ENCODE measurements at regions not wholly inside any gene's neighbourhood (a gene's known extent, or its start where the extent isn't known, plus 50 kb on each side); places are given as distances from the start of the nearest gene placed in this dataset.

DNA sequence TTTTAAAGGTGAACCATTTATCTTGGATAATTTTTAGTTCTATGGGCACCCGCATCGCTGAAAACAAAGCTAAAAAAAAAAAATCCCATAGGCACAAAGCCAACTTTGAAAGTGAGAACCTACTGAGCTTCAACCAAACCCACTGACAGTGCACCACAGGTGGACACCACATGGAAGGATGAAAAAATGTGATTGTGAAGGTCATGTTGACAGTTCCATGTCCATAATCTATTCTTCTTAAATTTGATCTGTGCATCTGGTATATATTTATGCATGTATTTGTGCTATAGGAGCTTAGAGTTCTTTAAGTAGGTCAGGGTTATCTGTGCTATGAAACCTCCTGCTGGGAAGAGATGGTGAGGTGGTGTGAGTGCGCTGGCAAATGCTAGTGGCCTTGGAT lies 374.3 kb downstream of the SPRY1 start:
- DNase-seq: no peak

DNA sequence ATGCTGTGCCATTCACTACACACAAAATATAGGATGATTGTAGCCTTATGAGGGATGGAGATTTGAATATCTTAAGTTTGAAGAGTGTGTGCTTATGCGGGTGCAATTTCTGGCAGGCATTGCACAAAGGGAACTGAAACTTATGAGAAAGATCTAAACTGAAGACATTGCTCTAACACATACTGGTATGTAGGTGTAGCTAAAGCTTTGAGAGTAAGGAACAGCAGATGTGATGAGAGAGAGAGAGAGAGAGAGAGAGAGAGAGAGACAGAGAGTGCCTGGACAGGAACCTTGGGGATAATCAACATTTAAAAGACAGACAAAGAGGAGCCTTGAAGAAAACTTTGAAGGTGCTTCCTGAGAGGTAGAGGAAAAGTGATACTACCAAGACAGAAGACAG lies 379.7 kb downstream of the SPRY1 start:
- no peak for DNase-seq

DNA sequence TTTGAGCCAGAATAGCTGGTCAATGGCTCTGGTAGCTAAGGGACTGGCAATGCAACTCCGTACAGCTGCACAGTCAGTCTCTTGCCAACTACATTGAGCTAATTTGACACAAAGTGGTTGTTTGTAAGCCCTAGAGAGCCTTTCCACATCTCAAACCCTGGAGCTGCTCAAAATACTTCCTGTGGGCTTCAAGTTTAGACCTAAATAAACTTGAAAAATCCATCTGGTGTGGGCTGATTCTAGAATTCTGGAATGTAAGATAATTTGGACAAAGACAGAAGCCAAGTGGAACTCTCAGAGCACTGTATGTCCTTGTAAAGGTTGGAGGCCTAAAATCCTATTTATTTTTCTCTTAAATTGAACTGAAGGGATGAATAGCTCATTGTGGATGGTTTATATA lies 380.8 kb downstream of the SPRY1 start:
- no peak for DNase-seq

DNA sequence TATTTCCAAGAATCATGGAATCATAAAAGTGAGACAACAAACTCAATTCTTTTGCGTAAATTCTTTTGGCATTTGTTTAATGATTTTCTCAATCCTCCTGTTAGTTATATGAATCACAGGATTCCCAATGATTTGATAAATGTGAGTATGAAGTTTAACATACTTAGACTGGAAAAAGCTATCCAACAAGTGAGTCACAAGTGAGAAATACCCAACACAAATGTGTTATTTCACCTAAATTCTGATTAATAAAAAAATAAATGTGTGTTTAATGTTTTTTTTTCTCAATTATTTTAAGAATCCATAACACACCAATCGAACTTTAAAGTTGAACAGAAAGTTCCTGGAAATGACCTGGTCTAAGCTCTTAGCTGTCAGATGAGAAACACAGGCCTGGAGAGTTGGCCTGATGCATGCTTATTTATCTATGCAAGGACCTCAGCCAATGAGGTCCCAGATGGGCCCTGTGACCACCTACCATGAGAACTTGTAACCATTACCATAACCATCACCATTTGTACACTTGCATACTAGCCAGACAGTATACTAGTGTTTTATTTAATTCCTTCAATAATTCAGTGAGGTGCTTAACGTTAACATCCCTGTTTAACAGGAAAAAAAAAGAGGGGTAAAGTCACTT lies 386.7 kb downstream of the SPRY1 start:
- no peak for DNase-seq

DNA sequence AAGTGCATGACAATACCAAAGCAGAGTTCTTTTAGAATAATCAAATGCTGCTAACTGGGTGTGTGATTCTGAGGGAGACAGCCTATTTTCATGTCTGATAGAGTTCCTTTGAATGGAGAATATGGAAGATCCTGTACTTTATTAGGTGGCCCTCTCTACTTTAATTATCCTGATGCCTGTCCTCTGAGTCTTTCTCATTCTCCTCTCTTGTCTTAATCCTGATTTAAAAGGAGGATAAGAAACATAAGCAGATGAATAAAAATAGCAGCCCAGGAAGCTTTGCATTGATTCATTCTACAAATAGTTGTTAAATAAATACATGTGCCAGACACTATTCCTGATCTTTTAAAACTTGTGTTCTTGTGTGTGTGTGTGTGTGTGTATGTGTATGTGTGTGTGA lies 387.3 kb downstream of the SPRY1 start:
- DNase-seq: no peak

DNA sequence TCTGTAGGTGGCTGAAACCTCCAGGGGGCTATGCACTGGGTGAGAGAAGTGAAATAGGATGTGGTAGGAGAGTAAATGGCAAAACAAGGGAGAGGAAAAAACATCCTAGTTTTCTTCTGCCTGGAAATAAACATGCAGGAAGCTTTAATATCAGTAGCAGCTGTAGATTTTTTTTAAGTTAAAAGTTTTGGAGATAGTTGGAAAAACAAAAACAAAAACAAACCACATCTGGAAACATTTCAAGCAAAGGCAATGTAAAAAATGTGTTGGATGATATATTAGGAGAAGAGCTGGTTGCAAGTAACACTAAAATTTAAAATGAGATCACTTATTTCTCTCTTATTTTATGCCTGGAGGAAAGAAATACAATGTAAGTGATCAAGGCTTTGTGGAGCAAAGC lies 388.0 kb downstream of the SPRY1 start:
- no peak for DNase-seq

DNA sequence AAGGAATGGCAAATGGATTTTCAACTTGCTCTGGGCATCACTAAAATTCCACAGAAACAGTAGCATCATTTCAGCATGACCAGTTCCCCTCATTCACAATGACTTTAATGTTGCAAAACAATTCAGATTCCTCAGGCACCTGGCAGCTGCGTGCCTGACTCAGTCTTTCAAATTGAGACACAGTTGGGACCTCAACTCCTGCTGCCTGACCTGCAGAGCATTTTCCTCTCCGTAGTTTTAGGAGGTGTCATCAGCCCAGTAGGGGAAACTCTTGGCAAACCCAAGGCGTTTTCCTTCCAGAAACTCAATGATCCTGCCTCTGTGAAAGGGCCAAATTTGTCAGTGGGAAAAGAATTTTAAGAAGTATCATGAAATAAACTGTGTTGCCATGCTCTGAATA lies 388.9 kb downstream of the SPRY1 start:
- no peak for DNase-seq

DNA sequence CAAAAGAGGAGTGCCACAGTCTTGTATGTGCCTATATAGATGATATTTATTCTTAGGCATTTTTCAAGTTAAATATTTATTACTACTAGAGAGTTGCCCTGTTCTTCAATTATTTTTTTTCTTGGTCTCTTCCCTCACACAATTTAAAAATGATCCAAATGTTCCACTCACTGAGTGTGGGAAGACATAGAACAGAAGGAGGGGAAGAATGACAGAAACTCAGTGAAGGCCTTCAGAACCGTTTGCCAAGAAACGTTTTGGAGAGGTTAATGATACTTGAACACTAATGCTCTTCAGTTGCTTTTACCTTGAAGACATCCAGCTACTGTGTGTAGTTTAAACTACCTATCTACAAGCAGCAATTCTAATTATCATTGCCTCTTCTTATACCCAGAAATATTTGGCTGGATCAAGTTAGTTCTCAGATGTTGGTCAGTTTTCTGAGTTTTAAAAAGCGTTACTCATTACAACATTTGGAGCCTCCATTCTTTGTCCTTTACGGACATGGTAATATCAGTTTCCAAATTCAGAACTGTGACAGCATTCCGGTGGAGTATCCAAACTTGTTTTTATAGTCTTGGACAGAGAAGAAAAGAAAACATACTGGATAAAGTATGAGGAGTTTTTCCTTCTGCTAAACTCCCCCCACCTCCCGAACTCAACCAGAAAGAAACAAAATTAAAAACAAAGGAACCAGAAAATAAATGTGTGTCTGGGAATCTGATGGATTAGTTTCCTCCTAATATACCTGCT lies 389.7 kb downstream of the SPRY1 start:
- no peak for DNase-seq

DNA sequence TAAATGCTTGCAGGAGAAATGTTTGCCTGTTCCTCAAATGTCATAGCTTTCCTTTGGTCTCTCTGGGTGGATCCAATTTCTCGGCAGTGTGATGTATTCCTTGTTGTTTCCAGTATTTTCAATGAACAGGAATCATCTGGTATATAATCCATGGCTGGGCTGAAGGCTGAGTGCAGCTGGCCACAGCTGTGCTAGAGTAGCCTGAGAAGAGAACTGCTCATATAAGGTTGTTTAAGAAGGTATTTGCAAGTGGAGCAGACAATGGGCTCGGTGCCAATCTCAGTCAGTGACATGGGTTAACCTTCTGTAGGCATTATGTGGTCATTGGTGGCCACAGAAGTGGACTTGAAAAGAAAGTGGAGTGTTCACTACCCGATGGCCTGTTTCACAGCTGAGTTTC lies 390.3 kb downstream of the SPRY1 start:
- DNase-seq: no peak

DNA sequence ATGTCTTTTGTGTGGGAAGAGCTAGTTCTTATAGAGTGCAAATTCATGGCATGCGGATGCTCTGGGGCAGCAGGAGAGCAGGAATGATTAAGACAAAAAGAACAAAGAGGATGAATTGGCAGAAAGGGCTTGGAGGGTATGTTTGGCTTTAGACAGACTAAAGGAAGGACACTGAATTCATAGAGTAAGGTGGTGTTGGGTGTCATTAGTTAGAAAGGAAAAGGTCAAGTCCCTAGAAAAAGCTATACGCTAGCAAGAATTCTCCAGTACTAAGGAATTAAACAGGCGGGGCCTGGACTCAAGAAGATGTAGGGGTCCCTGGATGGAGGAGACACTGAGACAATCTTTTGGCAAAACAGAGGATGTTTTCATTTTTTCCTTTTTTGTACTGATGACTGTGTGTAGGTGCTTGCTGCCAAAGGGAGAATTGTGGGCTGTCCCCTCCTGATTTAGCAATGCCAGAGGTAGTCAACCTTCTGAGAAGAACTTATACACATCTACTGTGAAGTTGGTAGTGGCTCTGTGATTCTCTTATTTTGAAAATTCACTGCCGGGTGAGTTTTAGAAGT lies 391.0 kb downstream of the SPRY1 start:
- DNase-seq: no peak

DNA sequence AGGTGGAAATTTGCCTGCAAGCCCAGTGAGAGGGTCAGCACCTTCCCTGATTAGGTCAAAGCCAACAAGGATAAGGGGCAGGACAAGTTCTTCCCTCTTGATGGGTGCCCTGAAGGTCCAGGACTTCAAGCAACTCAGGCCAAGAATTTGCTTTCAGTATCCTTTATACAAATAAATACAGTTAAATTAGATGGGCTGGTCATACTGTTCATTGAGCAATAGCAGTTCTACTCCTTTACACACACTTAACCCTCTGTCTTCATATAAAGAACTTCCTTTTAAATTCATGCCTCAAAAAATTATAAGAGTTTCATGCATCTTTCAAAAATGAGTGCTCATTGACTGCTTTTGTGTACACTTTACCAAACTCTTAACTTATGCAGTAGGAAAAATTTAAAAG lies 392.0 kb downstream of the SPRY1 start:
- DNase-seq: no peak

DNA sequence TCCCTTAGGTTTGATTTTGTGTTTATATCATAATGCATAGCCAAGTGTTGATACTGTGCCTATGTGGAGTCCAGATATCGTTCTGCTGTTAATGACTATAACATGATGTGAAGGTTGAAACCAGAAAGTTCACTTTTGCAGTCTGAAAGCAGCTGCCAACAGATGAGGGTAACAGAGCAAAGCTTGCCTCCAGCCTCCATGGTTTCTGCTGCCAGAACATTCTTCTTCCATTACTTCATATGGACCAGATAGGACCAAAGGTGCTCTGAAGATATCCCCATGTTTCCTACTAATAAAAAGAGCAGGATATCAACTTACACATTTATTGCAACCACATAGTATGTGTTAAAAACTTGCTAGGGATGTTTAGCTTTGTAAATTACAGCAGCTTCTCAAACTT lies 394.1 kb downstream of the SPRY1 start:
- no peak for DNase-seq

DNA sequence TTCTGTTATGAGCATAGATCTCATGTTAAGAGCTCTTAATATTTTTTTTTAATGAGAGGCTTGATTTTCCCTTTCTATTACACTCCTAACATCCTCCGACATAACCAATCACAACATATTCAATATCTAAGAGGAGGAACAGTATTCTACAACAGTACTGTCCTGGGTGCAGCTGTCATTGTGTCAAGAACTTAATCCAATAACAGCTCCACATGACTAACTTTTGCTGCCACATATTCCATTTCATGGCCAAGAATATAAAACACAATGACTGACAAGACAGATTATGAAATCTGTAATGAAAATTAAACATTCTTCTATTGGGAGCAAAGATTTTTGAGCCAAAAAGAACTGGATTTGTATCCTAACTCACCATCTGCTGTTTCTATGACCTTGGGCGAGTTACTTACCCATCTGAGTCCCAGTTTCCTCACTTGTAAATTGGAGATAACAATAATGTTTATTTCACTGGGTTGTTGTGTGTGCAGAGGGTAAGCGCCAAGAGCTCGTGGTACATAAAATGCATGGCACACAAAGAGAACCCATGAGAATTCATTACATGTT lies 405.6 kb downstream of the SPRY1 start:
- DNase-seq: no peak

DNA sequence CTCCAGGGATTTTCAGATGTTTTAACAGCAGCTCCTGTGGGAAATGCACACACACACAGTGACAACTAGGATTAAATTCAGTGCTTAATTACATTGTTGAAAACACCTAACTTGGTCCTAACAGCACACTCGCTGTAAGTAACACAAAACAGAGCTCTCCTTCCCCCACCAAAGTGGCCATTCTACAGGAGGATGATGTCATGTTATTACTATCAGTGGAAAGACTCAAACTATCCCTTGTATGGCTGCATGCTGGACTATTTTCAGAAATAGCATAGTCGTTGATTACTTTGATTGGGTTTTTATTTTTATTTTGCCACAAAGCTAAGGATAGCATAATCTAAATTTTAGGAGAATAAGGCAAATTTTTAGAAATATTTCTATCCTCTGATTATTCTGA lies 406.3 kb downstream of the SPRY1 start:
- no peak for DNase-seq

DNA sequence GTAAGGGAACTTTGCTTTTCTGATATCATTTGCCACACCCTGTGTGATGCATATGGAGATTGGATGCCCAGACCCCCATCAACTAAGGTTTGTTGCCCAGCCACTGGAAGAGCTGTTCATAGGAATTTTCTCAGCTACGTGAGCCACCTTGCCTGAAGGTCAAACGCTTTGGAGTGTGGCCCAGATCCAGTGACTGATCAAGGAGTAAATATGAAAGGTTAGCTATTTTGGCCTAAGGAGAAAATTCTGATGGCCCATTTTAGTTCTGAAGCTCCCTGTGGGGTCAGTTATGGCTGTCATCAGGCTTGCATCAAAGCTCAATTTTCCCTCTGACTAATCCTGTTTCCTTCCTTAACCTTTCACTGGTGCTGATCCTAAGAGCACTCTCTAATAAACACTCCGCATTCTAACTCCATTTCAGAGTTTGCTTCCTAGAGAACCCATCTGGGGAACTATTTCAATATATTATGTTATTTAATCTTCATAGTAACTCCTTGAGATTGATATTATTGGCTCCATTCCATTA lies 407.7 kb downstream of the SPRY1 start:
- no peak for DNase-seq

DNA sequence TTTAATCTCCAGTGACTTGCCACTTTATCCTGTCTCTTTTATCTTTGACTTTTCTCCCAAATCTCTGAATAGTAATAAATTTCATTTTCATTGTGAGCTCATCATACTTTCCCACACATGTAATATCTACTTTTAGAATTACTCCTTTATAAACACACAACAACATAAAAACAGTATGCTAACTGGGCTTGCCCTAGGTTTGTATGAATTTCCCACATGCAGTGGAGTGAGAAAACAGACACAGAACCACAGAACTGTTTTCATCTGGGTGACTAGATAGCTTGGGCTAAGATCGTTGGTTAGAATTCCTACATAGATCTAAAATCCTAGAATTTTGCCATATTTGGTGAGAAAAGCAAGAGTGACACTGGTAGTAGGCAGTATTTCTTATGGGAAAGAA lies 409.5 kb downstream of the SPRY1 start:
- DNase-seq: no peak

DNA sequence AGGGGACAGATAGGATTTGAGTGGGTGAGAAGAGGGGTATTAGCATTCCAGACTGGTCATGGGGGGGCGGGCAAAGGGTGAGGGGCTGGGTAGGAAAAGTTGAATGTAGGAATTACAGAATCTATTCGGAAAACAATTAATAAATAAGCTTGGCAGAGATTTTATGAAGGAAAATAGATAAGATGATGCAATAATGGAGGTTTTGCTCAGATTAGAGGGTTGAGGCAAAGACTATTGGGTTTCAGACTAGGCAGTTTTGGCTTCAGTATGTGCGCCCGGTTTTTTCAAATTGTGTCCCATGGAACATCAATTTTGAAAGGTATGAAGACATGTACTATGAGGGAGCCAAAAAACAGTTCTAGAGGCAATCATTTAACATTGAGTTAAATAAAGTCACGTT lies 410.6 kb downstream of the SPRY1 start:
- DNase-seq: no peak

DNA sequence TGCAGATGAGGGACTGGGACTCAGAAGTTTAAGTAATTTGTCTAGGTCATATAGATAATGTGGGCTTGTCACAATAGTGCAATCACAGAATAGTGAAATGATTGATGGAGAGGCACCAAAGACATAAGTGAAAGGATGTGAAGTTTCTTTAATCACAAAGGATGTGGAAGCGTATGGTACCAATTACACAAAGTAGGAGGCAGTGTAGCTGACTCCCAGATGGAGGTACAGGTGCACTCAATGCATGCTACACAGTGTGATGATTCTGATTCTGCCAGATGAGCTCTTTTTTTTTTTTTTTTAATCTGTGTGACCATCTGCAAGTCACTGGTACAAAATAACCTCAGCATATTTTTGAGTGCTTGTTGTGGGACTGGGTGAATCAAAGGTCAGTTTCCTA lies 411.3 kb downstream of the SPRY1 start:
- no peak for DNase-seq

DNA sequence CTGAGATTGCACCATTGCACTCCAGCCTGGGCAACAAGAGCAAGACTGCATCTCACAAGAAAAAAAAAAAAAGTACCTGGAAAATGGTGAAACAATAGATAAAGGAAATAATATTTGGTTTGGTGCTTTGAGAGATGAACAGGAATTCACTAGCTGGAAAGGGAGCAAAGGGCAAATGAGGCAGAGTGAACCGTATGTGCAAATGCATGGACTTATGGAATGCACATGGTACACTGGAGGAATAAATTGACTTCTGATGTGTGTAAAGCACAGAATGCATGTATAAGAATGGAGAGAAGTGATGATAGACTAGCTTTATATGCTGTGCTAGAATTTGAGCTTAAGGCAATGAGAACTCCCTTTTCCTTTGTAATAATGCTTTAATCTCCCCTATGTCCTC lies 413.3 kb downstream of the SPRY1 start:
- no peak for DNase-seq

DNA sequence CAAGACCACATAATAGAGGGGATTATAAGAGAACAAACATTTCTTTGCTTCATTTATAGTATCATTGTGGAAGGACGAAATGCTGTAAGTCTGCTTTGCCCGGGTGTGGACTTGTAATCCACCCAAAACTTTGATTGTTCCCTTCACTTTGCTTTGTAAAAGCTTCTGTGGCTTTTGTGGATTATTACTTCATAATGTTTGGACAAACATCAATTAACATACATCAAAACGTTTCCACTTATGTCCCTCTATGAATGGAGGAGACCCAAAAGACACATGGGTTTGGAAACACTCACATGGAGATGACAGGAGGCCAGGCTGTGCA lies 415.4 kb downstream of the SPRY1 start:
- no peak for DNase-seq

DNA sequence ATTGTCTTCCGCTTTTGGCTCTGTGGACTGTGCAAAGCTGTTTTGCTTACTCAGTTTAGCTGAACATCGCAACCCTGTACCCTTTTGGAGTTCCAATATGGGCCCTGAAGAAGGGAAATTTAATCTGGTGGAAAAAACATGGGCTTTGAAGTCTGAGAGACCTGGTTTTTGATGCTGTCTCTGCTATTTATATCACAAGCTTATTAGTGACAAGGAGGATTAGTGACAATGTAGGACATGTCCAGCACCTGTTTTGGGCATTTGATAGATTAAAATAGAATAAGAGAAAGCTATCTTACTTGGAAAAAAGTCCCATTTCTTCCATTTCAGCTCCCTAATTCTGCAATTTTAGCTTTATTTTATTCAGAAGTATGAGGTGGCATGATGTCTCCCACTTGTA lies 417.3 kb downstream of the SPRY1 start:
- DNase-seq: no peak

DNA sequence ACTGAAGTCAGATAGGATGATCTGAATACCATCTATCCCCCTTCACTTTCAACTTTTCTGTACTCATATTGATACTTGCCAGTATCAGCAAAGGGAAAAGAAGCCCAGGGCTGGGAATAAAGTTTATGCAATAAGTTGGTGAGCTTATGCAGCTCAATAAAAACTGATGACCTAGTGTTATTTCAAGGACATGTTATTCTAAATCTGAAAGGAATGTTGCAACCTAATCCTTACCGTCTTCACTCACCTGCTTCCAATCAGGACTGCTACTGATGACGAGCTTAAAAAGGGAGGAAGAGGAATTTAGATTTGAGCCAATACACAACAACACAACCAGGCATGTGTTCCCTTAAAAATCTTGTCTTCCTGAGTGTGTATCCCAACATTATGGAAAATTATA lies 419.9 kb downstream of the SPRY1 start:
- no peak for DNase-seq

DNA sequence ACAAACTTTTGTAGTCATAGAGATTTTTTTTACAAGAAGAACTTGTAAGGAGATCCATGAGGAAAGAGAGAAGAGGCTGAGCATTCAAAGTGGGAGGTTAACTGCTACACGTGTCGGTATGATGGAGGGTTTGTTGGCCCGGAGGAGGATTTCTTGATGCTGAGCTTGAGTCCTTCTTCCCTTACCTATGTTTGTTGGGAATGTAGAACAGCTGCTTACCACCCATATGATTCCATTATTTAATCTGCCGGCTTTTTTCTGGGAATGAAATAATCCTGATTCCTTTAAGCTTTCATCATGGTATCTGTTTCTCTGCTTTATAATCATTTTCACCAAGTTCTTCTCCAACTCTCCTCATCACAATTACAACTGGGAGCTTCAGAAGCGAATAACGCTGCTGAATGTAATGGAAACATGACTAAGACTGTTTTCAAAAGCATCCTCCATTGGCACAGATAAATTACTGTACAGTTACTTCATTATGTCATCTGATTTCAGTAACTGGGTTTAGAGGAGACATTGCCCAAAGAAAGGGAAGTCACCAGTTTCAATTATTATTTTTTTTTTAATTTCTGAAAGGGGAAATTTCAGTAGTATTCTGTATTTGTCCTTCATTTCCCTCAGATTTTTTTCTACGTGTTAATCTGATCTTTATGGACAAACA lies 420.6 kb downstream of the SPRY1 start:
- DNase-seq: no peak

Measured in CD4-positive, alpha-beta T cell treated with Interleukin-12 subunit alpha and Interleukin-12 subunit beta, for 1 hour (primary cell).